Kidney (tissue), 13 donors: ENCODE measurements at regions not wholly inside any gene's neighbourhood (a gene's known extent, or its start where the extent isn't known, plus 50 kb on each side); places are given as distances from the start of the nearest gene placed in this dataset.
"Not testable (repeated sequence)": the region's sequence is repeated elsewhere in the genome, so short reads cannot be mapped to it uniquely, and the experiment has no call there.

ENCODE experiments used
- DNase-seq, 5 donors: peaks; one replicate each; pipeline ENCODE4 v3.0.0-alpha.2; 2013 to 2020
- FAIRE-seq: peaks from 2 replicates; lab custom pipeline; 2012; peaks lifted over from hg19 to GRCh38; lab: Jason Lieb, UNC
- H3K27ac ChIP-seq, 2 donors: one replicate each; pipeline ENCODE4 v1.7.0; 2013; ENCODE audit warnings: low read depth in 2 of 2, low read length in 2 of 2, inconsistent platforms in 1 of 2
- H3K27me3 ChIP-seq: one replicate; pipeline ENCODE4 v1.7.1; 2013; ENCODE audit warnings: low read length, inconsistent platforms; ENCODE audit not compliant: control insufficient read depth, insufficient read depth
- H3K36me3 ChIP-seq, 3 donors: one replicate each; pipeline versions ENCODE4 v1.7.0 to v1.7.1; 2013; ENCODE audit warnings: low read length in 3 of 3, control low read depth in 1 of 3, inconsistent platforms in 1 of 3; ENCODE audit not compliant: insufficient read depth in 3 of 3, control insufficient read depth in 2 of 3
- H3K4me1 ChIP-seq, 3 donors: one replicate each; pipeline versions ENCODE4 v1.7.0 to v1.7.1; 2013; ENCODE audit warnings: low read length in 3 of 3, inconsistent platforms in 1 of 3, low read depth in 1 of 3; ENCODE audit not compliant: control insufficient read depth in 2 of 3, insufficient read depth in 2 of 3
- H3K4me3 ChIP-seq, 3 donors: one replicate each; pipeline versions ENCODE4 v1.7.0 to v1.8.1; 2013; ENCODE audit warnings: low read length in 3 of 3, control low read depth in 1 of 3, inconsistent platforms in 1 of 3
- H3K9ac ChIP-seq, 3 donors: one replicate each; pipeline versions ENCODE4 v1.7.0 to v1.7.1; 2013; ENCODE audit warnings: low read length in 3 of 3, control low read depth in 1 of 3, inconsistent platforms in 1 of 3
- H3K9me3 ChIP-seq, 3 donors: one replicate each; pipeline versions ENCODE4 v1.7.0 to v1.7.1; 2013; ENCODE audit warnings: low read length in 3 of 3, control low read depth in 1 of 3, inconsistent platforms in 1 of 3; ENCODE audit not compliant: control insufficient read depth in 2 of 3, insufficient read depth in 1 of 3
- CTCF ChIP-seq: IDR thresholded peaks from 3 replicates; pipeline ENCODE4 v1.5.1; 2012; ENCODE audit warnings: mild to moderate bottlenecking, moderate library complexity, borderline replicate concordance; ENCODE audit not compliant: insufficient read depth; ENCODE audit errors: extremely low read depth
- intact Hi-C: fragments of 100-400 bp; cut with DNase I; formaldehyde crosslinking; loops from one replicate; pipeline ENCODE4 v1.11.1; 2022
- donor health status: control.
- donor health status: control.
- donor health status: control.
- donor health status: control.
- donor health status: control.
- donor health status: DM: yes; HTN: yes; CAD: no.
- donor health status: Normal renal cell carcinoma (clear cell type).

GRCh38 chr9:102428305-102428704, 566.8 kb upstream of the CYLC2 start:
- H3K9ac ChIP-seq, result no peak overlapping the region
- H3K27me3 ChIP-seq, result no peaks in the 10 kb centered on the region
- H3K4me1 ChIP-seq, result no peaks in the 10 kb centered on the region
- FAIRE-seq (no peak), DNase-seq (no peak)
- intact Hi-C loops, result no loop called here
- H3K9me3 ChIP-seq, result no peaks in the 10 kb centered on the region
- no peak overlapping the region for H3K27ac ChIP-seq
- H3K4me3 ChIP-seq, result no peak overlapping the region
- no peaks in the 10 kb centered on the region for H3K36me3 ChIP-seq
- peak; percentile 2 for TF ChIP-seq CTCF

- not testable (repeated sequence) for FAIRE-seq
Observed at GRCh38 chr9:102416251-102416650, 578.9 kb upstream of the CYLC2 start.

GRCh38 chr9:102405218-102405867, 589.8 kb upstream of the CYLC2 start:
- no peak for TF ChIP-seq CTCF
- Histone ChIP-seq H3K36me3 (no peaks in the 10 kb centered on the region), H3K9ac (no peak overlapping the region), H3K27ac (no peak overlapping the region), H3K27me3 (no peaks in the 10 kb centered on the region), H3K4me3 (no peak overlapping the region), H3K4me1 (no peaks in the 10 kb centered on the region), H3K9me3 (peaks cover 0 to 4% (median 0%) of the 10 kb centered on the region in 3 donors)
- no peak for FAIRE-seq
- DNase-seq, result no peak
- intact Hi-C loops, result no loop called here

More at GRCh38 chr9:102416251-102416650, 578.9 kb upstream of the CYLC2 start:
- H3K27ac ChIP-seq, H3K36me3 ChIP-seq, intact Hi-C loops, H3K9ac ChIP-seq, H3K4me3 ChIP-seq, DNase-seq, H3K4me1 ChIP-seq, H3K27me3 ChIP-seq: not testable (repeated sequence)
- peaks cover 0 to 21% (median 0%) of the 10 kb centered on the region in 3 donors for H3K9me3 ChIP-seq

GRCh38 chr9:102403514-102403913, 591.6 kb upstream of the CYLC2 start:
- FAIRE-seq (no peak), DNase-seq (no peak)
- H3K27ac ChIP-seq, result no peak overlapping the region
- peaks cover 0 to 4% (median 0%) of the 10 kb centered on the region in 3 donors for H3K9me3 ChIP-seq
- H3K4me3 ChIP-seq, result no peak overlapping the region
- H3K36me3 ChIP-seq, result no peaks in the 10 kb centered on the region
- intact Hi-C loops, result no loop called here
- no peak overlapping the region for H3K9ac ChIP-seq
- TF ChIP-seq CTCF, result no peak
- no peaks in the 10 kb centered on the region for H3K27me3 ChIP-seq
- no peaks in the 10 kb centered on the region for H3K4me1 ChIP-seq
